ENCODE measurements at regions not wholly inside any gene's neighbourhood (a gene's known extent, or its start where the extent isn't known, plus 50 kb on each side); places are given as distances from the start of the nearest gene placed in this dataset.

GRCh38 chr1:56135864-56136147, 443.6 kb downstream of the PLPP3 start:
- Histone ChIP-seq H3K27ac (no peak overlapping the region), H3K36me3 (no peaks in the 10 kb centered on the region), H3K27me3 (no peaks in the 10 kb centered on the region), H3K4me1 (peaks cover 0 to 20% of the 10 kb centered on the region in 2 donors), H3K9me3 (no peaks in the 10 kb centered on the region), H3K4me3 (no peak overlapping the region)
- TF ChIP-seq CTCF (IDR thresholded peaks at IDR 0.05): no peak
- no peak for DNase-seq (ENCODE audit: low spot score)

- Histone ChIP-seq H3K27me3 (no peaks in the 10 kb centered on the region), H3K9me3 (no peaks in the 10 kb centered on the region), H3K27ac (no peak overlapping the region), H3K4me3 (no peak overlapping the region), H3K4me1 (peaks cover 0 to 20% of the 10 kb centered on the region in 2 donors), H3K36me3 (no peaks in the 10 kb centered on the region)
- no peak for TF ChIP-seq CTCF (IDR thresholded peaks at IDR 0.05)
- DNase-seq (ENCODE audit: low spot score): no peak
Observed at GRCh38 chr1:56135069-56135863, 444.1 kb downstream of the PLPP3 start.

GRCh38 chr1:56133522-56134472, 445.6 kb downstream of the PLPP3 start:
- TF ChIP-seq CTCF (IDR thresholded peaks at IDR 0.05): no peak
- H3K4me1 ChIP-seq: peaks cover 0 to 20% of the 10 kb centered on the region in 2 donors
- H3K27ac ChIP-seq: no peak overlapping the region
- no peak for DNase-seq (ENCODE audit: low spot score)
- H3K27me3 ChIP-seq: no peaks in the 10 kb centered on the region
- no peak overlapping the region for H3K4me3 ChIP-seq
- no peaks in the 10 kb centered on the region for H3K9me3 ChIP-seq
- H3K36me3 ChIP-seq: no peaks in the 10 kb centered on the region

- no peaks in the 10 kb centered on the region for H3K27me3 ChIP-seq
- no peak overlapping the region for H3K4me3 ChIP-seq
- no peak for TF ChIP-seq CTCF (IDR thresholded peaks at IDR 0.05)
- no peak overlapping the region for H3K27ac ChIP-seq
- DNase-seq (ENCODE audit: low spot score): no peak
- no peaks in the 10 kb centered on the region for H3K36me3 ChIP-seq
- H3K9me3 ChIP-seq: no peaks in the 10 kb centered on the region
- H3K4me1 ChIP-seq: peaks cover 0 to 20% of the 10 kb centered on the region in 2 donors
Observed at GRCh38 chr1:56132520-56132919, 446.8 kb downstream of the PLPP3 start.

GRCh38 chr1:56129837-56130236, 449.5 kb downstream of the PLPP3 start:
- Histone ChIP-seq H3K4me1 (peaks cover 0 to 20% of the 10 kb centered on the region in 2 donors), H3K36me3 (no peaks in the 10 kb centered on the region), H3K4me3 (no peak overlapping the region), H3K27ac (no peak overlapping the region), H3K27me3 (no peaks in the 10 kb centered on the region), H3K9me3 (no peaks in the 10 kb centered on the region)
- DNase-seq (ENCODE audit: low spot score): no peak
- no peak for TF ChIP-seq CTCF (IDR thresholded peaks at IDR 0.05)
